Ovary (tissue), 3 donors: ENCODE measurements at regions not wholly inside any gene's neighbourhood (a gene's known extent, or its start where the extent isn't known, plus 50 kb on each side); places are given as distances from the start of the nearest gene placed in this dataset.

ENCODE experiments used
- POLR2A ChIP-seq: fragments of 450-650 bp; IDR thresholded peaks from one replicate; pipeline ENCODE4 v1.6.1; 2017; ENCODE audit warnings: antibody characterized with exemption, mild to moderate bottlenecking, moderate library complexity
- TF ChIP-seq, protein P1 (sequence below), 3 donors: fragments of 450-650 bp in 2 of 3; fragments of 200-600 bp in 1 of 3; IDR thresholded peaks; one replicate each; pipeline versions ENCODE4 v1.5.1 to v1.8.0; 2016 to 2022; ENCODE audit warnings: antibody characterized with exemption in 3 of 3, mild to moderate bottlenecking in 1 of 3
- donor health status: DM: no; HTN: no; CAD: no.

DNA sequence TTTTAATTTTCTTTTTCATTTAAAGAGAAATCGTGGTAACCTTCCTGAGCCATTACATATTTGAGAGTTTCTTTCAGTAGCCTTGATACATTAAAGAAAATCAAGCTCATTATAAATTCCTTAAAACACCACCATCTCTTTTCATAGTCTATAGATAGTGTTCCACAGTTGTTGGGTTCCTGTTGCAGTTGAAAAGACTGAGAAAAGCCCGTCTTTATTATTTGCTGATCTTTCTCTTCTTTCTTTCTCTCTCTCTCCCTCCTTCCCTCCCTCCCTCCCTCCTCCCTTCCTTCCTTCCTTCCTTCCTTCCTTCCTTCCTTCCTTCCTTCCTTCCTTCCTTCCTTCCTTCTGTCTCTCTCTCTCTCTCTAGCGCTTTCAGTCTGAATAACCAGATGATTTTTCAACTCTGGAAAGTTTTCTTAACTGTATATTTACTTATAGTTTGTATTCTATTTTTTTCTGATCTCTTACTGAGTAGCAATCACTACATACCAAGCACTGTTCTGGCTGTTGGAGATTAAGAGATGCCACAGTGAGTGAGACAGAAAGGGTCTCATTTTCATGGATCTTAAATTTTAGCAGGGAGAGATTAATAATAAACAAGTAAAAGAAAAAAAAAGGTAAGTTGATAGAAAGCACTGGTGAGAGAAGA, 157.5 kb downstream of the TINAG start:
- TF ChIP-seq, protein P1, sequence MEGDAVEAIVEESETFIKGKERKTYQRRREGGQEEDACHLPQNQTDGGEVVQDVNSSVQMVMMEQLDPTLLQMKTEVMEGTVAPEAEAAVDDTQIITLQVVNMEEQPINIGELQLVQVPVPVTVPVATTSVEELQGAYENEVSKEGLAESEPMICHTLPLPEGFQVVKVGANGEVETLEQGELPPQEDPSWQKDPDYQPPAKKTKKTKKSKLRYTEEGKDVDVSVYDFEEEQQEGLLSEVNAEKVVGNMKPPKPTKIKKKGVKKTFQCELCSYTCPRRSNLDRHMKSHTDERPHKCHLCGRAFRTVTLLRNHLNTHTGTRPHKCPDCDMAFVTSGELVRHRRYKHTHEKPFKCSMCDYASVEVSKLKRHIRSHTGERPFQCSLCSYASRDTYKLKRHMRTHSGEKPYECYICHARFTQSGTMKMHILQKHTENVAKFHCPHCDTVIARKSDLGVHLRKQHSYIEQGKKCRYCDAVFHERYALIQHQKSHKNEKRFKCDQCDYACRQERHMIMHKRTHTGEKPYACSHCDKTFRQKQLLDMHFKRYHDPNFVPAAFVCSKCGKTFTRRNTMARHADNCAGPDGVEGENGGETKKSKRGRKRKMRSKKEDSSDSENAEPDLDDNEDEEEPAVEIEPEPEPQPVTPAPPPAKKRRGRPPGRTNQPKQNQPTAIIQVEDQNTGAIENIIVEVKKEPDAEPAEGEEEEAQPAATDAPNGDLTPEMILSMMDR (IDR thresholded peaks at IDR 0.05): no peak
- no peak for TF ChIP-seq POLR2A
